GM18868 (cell line): ENCODE measurements at regions not wholly inside any gene's neighbourhood (a gene's known extent, or its start where the extent isn't known, plus 50 kb on each side); places are given as distances from the start of the nearest gene placed in this dataset.

ENCODE experiments used
- ATAC-seq: cut with Tn5 transposase; IDR thresholded peaks from one replicate; pipeline ENCODE4 v1.9.1; 2021; ENCODE audit warnings: mild to moderate bottlenecking, moderate library complexity; ENCODE audit not compliant: unreplicated experiment

DNA sequence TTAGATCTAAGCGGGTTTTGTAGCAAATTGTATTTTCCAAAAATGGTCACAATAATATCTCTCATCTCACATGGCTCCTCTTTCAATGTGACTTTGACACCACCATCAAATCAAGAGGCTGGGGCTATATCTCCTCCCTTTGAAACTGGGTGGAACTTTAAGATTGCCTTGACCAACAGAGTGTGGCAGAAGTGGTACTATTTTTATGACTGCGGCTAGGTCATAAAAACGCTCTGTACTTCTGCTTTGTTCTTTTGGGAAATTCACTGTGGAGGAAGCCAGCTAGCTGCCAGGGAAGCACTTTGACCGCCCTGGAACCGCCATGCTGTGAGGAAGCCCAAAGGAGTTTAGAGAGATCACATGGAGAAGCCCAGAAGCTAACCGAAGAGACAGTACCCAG lies 50.7 kb upstream of the ACOT11 start:
- ATAC-seq = no peak

DNA sequence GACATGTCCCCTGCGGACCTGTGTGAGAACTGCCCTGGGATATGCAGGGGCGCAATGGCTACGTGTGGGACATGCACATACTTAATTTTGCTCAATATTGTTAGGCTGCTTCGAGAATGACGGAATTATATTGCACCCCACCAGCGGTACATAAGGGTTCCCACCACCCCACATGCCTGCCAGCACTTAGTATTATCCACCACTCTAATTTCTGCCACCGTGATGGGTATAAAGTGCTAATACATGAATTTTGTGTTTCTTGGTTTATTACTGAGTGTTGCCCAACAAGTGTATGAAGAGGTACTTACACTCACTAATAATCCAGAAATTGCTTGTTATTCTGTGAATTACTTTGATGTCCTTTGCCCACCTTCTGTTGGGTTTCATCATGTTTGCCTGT lies 52.1 kb upstream of the ACOT11 start:
- ATAC-seq = no peak

DNA sequence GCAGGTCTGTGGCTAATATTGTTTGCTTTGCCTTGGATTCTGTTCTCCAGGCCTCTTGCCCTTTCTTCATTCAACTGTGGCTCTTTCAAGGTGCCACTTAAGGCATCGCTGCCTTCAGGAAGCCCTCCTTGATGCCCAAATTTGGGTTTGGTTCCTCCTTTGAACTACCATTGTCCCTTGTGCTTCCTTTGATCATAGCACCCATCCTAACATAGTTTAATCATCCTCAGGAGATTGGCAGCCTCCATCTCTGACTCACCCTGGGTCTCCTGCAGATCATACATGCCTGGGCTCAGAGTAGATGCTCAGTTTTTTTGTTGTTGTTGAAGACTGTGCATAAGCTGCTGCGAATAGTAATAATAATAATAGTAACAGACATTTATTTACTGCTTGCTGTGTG lies 54.4 kb upstream of the ACOT11 start:
- ATAC-seq = no peak

DNA sequence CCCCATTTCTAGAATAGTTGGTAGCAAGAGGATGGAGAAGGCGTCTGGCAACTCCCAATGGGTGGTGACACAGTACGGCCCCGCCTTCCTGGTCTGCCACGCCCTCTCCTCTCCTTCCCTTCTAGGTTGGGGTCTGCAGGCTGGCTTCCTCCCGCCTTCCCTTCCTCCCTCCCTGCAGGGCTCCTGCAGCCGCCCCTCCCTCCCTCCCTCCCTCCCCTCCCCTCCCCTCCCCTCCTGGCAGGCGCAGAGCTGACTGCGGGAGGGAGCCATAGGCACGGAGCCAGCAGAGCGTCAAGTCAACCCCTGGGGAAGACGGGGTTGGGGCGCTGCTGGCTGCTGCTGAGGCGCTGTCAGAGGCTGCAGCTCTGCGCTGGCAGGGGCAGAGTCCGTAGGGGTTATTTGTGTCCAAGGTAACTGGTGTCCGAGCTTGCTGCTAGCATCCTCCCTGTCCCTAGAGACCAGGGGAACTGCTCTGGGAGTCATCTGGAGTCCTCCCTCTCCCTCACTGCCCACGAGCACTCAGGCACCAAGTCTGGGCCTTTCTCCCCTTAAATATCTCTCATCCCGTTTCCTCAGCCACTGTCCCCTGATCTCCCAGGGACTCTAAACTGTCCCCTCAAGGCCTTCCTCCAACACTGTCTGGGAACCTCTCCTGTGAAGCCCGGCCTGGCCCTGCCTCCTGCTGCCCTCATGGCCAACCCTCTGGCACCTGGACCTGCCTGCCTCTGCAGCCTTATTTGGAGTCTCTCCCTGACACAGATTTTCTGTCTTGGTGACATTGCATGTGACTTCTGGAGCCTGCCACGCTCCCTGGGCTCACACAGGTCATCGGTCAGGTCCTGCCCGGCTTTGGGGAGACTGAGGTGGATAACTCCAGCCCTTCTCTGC lies 57.4 kb upstream of the ACOT11 start:
- ATAC-seq = no peak

DNA sequence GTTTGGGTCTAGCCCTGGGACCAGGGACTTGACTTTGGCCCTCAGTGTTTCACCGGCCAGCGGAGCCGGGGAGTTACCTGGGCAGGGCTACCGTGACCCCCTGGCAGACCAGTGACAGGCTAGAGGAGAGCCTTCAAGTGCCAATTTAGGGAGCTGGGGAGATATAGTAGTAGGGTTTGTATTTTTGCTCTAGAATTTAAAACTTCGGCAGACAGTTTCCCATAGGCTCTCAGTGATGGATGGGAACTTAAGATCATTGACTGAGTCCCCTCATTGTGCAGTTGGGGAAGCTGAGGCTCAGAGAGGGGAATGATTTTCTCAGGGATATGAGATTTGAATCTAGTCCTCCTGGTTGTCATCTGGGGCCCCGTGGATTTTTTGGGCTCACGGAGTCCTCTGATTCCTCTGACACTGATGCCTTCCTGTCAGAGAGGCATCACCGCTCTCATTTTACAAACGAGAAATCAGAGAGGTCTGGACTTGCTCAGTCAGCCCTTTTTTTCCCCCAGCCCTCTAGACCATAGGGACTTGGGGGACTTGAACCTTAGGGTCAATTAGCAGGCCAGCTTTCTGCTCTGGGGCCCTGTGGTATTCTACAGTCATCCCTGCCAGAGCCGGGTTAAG lies 58.3 kb upstream of the ACOT11 start:
- no peak for ATAC-seq

DNA sequence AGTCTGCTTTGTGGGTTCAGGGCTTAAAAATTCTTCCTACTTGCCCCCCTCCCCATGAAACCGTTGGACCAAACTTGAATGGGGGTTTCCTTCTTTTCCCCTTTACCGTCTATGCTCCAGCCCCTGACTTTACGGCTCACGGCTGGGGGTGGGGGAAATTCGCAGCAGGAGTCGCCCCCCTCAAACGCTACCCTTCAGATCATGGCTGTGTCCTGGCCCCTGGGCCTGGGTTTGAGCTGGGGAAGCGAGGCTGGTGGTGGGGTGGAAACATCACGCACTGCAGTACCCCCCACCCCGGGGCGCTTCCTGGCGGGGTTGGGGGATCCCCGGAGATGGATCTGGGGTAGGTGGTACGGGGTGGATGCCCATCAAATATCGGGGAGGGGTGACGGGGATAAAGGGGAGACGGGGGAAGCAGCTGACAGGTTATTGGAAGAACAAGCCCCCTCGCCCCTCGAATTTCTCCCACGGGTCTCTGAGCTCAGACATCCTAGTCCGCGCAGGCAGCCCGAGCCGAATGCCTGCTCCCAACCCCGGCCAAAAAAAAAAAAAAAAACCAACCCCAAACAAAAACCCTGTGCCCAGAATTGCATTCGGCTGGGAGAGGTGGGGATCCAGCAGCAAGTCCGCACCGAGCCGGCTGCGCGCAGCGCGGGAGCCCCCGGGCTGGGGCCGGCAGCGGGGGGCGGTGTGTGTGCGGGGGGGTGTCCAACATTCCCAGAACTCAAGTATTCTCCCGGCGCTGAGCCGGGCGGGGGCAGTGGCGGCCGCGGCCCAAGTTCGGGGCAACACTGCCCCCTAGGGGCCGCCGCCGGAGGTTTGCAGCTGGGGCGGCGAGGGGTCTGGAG lies 59.0 kb upstream of the ACOT11 start:
- peak; percentile 69 for ATAC-seq

DNA sequence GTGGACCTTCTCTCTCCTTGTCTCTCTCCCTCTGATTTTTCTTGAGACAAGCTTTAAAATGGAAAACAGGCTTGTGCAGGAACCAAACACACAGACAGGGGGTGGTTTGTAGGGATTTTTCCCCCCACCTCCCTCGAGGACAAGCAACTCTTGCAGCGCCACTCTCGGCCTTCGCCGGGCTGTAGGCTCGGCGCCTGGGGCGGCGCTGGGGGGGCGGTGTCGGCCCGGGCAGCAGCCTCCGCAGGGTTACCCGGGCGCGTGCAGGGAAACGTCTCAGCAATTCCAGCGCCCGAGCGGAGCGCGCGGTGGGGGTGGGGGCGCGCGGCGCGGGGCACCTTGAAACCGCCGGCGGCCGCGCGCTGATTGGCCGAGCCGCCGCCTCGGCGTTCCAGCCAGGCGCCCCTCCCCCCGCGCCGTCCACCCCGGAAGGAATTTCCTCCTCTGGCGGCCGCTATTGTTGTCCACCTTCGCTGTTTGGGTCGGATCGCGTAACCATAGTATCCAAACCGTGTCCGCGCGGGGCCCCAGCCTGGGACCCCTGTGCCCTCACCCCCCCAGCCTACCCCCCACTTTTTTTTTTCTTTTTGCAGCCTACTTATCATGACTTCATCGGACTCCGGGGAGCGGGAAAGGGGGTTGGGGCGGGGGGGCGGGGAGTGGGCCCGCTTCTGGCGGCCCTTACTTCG lies 59.8 kb upstream of the ACOT11 start:
- ATAC-seq = peak; percentile 38

DNA sequence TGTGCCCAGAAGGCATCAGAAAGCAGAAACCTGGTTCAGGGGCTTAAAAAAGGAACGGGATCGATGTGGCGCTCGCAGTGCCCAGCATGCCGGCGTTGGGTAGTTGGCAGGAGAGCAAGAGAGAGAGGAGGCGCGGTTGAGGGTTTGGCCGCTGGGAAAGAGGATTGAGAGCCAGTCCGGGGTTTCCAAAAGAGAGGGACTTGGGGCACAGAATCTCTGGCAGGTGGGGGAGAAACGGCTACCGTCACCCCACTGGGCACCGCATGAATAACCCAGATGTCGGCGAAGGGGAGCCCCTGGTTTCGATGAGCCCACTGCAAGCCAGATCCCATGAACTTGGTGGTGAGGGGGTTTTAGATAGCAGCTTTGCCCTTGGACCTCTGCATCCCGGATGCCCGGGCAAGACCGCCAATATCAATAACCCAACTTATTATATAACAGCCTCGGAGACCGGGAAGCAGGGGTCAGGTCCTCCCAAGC lies 60.4 kb upstream of the ACOT11 start:
- no peak for ATAC-seq

DNA sequence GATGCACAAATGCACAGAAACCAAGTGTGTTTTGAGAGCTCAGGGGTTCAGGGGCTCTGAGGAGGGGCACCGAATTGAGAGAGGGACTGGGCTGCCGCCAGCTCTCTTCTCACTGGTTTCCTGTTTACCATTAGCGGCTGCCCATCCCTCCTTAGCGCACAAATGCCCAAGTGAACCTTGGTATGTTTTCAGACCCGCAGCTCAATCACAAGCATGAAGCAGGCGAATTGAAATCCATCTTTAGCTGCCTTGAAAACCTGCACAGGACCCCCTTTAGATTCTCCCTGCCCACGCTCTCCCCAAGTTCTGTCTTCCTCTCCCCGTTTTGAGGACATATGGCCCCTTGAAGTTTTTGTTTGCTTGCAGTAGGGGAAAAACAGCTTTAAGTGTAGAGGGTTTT lies 61.1 kb upstream of the ACOT11 start:
- no peak for ATAC-seq

DNA sequence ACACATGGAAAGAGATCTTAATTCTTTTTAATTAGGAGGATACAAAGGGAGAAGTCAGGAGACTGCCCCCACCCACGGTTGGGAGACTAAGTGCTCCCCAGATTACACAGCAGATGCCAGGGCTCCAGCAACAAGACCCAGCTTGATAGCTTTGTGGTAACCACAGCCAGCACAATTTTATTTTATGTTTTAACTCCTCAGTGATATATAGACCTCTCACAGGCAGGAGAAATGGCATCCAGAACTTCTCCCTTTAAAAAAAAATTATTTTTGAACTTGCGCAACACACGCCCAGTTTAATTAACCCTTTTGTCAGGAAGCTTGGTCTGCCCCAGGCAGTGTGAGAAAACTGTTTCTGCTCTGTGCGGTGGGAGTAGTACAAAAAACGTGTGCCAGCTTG lies 62.6 kb upstream of the ACOT11 start:
- ATAC-seq = no peak

DNA sequence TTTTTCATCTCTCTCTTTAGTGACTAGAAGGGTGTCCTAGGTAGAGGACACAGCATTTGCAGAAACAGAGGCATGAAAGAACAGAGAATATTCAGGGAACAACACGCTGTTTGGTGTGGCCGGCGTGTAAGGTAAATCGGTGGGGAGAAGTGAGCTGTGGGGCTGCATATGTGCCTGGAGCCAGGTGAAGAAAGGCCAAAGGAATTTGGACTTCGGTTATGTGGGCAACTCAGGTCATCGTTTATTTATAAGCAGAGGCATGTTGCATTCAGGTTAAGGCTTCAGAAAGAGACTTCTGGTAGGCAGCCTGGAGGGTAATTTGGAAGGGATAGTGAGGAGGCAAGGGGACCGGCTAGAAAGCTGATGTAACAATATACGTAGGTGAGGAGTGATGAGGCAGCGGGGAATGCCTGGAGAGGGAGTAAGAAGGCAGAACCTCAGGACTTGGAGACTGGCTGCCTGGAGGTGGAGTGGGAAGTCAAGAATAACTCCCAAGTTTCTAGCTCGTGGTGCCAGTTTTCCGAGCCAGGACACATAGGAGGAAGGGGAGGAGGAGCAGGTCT lies 64.1 kb upstream of the ACOT11 start:
- no peak for ATAC-seq

DNA sequence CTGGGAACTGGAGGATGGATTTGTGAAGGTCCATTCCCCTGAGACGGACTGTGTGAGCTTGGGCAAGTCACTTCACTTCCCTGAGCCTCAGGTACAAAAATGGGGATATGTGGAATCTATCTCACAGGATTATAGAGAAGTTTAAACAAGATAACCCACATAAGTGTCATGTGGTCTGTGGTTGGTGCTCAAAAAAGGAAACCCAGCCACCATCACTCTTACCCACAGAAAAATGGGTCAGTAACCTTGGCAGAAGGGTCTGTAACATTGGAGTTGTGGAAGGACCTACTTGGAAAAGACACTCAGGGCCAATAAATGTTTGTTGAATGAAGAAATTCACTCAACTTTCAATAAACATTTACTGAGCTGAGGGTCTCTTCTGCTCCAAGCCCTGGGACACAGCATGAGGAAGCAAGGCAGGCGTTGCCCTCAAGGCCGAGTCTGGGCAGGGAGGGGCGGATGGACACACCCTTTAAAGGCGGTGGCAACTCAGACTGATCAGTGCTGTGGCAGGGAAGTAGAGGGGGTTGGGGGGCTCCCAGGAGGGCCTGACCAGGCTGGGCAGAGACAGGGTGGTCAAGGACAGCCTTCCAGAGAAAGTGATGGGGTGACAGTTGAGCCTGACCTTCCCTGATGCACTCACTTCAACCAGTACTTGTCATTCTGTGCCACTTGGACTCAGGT lies 66.7 kb upstream of the ACOT11 start:
- ATAC-seq = no peak

DNA sequence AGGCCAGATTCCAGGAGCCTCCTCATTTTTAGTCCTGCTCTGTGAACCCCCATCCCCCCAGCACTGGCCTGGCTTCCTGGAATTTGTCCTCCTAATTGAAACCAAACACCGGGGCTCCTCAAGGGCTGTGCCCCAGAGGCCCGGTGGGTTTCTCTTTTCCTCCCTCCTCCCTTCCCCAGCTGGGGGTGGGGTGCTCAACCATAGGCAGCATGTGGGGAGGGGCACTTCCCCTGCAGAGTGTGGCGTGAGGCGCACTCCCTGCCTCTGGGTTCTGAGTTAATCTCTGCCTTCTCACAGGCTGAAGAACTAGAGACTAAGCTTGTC lies 67.5 kb upstream of the ACOT11 start:
- ATAC-seq = no peak

DNA sequence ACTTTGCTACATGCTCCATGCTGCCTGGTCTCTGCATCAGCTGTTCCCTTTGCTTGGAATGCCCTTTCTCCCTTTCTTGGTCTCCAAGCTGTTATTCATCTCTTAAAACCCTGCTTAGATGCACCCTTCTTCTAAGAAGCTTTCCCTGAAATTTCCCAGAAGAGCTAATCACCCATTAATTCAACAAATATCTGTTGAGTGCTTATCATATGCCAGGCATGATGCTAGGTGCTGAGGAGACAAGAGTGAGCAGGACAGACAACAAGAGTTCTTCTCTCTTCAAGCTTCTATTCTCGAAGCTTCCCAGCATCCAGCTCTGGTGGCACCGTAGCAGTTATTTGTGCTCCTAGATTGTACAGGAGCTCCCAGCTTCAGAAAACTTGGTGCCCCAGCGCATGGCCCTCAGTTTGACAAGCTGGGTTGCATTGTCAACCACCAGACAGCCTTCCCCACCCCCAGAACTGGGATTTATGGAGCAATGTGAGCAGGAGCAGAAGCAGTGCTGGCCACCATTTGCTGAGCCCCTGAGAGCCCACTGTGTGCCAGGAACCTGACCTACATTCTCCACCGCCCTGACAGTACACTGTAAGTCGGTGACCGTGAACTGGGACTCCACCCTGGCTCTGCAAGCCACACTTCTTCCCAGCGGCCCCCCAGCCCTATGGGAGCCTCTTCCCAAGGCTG lies 68.0 kb upstream of the ACOT11 start:
- ATAC-seq = no peak

DNA sequence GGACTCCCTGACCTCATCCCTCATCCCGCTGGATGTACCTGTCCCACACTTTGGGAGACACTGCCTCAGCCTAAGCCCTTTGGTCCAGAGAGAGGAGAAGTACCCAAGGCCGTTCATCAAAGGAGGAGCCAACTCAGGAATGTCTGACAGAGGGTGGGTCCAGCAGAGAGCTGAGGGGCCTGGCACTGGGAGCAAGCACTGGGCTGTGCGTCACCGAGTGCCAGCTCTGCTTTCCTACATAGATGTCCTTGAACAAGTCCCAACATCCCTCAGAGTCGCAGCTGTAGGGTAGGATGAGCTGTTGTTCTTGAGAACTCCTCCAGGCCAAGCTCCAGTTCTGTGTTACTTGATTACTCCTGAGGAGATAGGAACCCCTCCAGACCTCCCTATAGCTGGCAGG lies 68.8 kb upstream of the ACOT11 start:
- no peak for ATAC-seq

DNA sequence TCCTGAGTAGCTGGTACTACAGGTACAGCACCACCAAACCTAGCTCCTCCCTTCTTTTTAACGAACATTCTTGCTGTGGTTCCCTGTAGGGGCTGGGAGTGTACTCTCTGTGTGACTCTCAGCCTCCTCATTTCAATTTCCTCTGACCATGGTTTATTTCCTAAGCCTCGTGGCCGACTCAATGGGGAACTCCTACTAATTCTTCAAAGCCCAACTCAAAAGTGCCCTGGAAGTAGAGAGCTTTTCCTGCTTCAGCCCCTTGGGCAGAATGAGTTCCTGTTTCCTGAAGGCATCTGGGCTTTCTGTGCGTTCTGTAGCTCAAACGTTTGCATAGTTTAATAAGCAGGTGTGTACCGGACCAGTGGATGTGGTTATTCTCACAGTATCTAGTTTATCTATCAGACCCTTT lies 70.9 kb upstream of the ACOT11 start:
- no peak for ATAC-seq

DNA sequence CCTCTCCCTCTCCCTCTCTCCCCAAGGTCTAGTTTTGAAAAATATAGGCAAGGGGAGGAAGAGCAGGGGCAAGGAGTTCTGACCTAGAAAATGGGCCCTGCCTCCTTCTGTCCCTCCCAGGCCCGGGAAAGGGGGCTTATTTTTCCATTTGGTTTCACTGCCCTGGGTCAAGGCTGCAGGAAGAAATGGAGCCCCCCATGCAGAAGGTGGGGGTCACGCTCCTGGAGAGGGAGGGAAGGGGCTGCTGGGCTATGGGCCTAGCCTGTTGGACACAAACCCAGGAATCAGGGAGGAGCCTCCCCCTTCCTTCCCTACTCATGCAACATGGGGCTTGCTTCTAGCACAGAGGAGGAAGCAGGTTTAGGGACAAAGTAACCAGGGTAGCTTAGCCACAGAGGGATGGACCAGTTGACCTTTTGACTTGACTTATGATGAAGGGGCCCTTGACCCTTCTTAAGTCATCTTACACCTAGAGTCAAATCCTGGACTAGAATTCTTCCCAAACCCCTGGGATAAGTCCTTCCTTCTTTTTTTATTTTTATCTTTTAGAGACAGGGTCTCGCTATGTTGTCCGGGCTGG lies 70.4 kb upstream of the SSBP3 start:
- no peak for ATAC-seq

DNA sequence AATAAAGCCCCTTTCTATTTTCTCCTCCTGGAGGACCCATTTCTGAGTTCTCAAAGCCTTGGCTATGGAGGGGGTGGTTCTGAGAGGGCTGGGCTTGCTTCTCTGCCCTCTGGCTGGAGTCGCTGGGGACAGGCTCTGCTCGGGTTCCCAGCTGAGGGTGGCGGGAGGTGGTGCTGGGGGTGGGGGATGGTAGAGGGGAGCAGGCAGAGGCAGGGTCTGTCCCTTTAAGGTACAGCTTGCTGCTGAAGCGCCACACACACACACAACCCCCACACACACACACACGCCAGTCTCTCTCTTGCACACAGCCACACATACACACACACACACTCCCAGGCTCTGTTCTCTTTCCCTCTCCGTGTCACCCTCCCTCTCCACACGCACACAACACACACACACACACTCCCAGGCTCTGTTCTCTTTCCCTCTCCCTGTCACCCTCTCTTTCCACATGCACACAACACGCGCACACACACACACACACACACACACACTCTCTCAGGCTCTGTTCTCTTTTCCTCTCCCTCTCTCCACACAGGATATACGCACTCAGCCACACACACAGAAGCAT lies 69.8 kb upstream of the SSBP3 start:
- ATAC-seq = no peak

DNA sequence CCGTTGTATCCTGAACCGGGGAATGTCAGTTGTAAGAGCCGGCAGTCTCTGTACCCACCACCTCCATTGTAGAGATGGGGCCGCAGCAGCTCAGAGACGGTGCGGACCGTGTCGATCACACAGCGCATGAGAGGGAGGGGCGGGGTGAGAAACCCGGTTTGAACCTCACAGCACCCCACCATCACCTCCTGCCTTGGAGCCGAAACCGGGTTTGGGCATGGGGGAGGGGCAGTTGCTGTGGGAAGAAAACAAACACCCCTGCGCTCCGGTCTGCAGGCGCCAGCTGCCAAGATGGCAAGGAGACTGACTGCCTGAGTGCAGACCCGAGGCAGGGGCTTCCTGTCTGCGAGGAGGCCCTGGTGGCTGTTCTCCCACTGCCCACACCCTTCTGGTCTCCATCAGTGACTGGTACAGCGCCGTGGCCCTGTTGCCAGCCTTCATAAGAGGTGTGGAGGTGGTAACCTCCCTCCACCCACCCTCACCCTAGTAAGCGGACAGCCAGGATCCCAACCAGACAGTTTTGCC lies 69.2 kb upstream of the SSBP3 start:
- no peak for ATAC-seq
